OCI-LY3 (cell line): ENCODE measurements at regions not wholly inside any gene's neighbourhood (a gene's known extent, or its start where the extent isn't known, plus 50 kb on each side); places are given as distances from the start of the nearest gene placed in this dataset.

Source experiments
- CTCF ChIP-seq: fragments of 200-600, 300-600 bp; sonication (generic); IDR thresholded peaks from 2 replicates; pipeline ENCODE4 v1.5.1; 2014; ENCODE audit warnings: antibody characterized with exemption, low read length, low read depth
- EZH2phosphoT487 ChIP-seq: fragments of 200-600 bp; shearing (Covaris generic); IDR thresholded peaks from 2 replicates; pipeline ENCODE4 v1.6.1; 2018; ENCODE audit warnings: antibody characterized with exemption, mixed run types, low read depth

GRCh38 chr4:74535512-74535911 lies 90.6 kb downstream of the AREG start:
- no peak for TF ChIP-seq CTCF
- no peak for TF ChIP-seq EZH2phosphoT487
